DMS53 (cell line): ENCODE measurements at regions not wholly inside any gene's neighbourhood (a gene's known extent, or its start where the extent isn't known, plus 50 kb on each side); places are given as distances from the start of the nearest gene placed in this dataset.
"Not testable (repeated sequence)": the region's sequence is repeated elsewhere in the genome, so short reads cannot be mapped to it uniquely, and the experiment has no call there.

ENCODE experiments used
- DNase-seq: peaks from one replicate; lab custom pipeline; 2025; lab: John Stamatoyannopoulos, UW

GRCh38 chr2:56021136-56021474 is 97.5 kb upstream of the EFEMP1 start:
- peak; percentile 9 for DNase-seq

GRCh38 chr2:56021579-56021978 is 98.0 kb upstream of the EFEMP1 start:
- DNase-seq: no peak

GRCh38 chr2:56025469-56026193 is 102.0 kb upstream of the EFEMP1 start:
- no peak for DNase-seq

GRCh38 chr2:56026828-56027227 is 103.2 kb upstream of the EFEMP1 start:
- no peak for DNase-seq

GRCh38 chr2:56030062-56030461 is 106.5 kb upstream of the EFEMP1 start:
- DNase-seq: no peak

- DNase-seq: no peak
These were observed 107.3 kb upstream of the EFEMP1 start for GRCh38 chr2:56030901-56031300.

- DNase-seq: no peak
These were observed 110.7 kb upstream of the EFEMP1 start for GRCh38 chr2:56034258-56034657.

GRCh38 chr2:56040189-56040588 is 116.6 kb upstream of the EFEMP1 start:
- peak; percentile 89 for DNase-seq

- peak; percentile 41 for DNase-seq
These were observed 117.3 kb upstream of the EFEMP1 start for GRCh38 chr2:56040834-56041233.

GRCh38 chr2:56047136-56047535 is 123.6 kb upstream of the EFEMP1 start:
- DNase-seq: no peak

GRCh38 chr2:56049233-56049845 is 125.8 kb upstream of the EFEMP1 start:
- no peak for DNase-seq

- no peak for DNase-seq
These were observed 130.1 kb upstream of the EFEMP1 start for GRCh38 chr2:56053679-56054078.

- DNase-seq: no peak
These were observed 128.4 kb upstream of the CCDC85A start for GRCh38 chr2:56055405-56055804.

- not testable (repeated sequence) for DNase-seq
These were observed 122.5 kb upstream of the CCDC85A start for GRCh38 chr2:56061327-56061726.

GRCh38 chr2:56068746-56069145 is 115.0 kb upstream of the CCDC85A start:
- DNase-seq: no peak

GRCh38 chr2:56077359-56077915 is 106.4 kb upstream of the CCDC85A start:
- peak; percentile 63 for DNase-seq

- no peak for DNase-seq
These were observed 101.1 kb upstream of the CCDC85A start for GRCh38 chr2:56082665-56083064.

- peak; percentile 63 for DNase-seq
These were observed 99.5 kb upstream of the CCDC85A start for GRCh38 chr2:56084111-56084901.

- DNase-seq: no peak
These were observed 97.5 kb upstream of the CCDC85A start for GRCh38 chr2:56086336-56086735.

- DNase-seq: no peak
These were observed 95.4 kb upstream of the CCDC85A start for GRCh38 chr2:56088411-56088810.

GRCh38 chr2:56089931-56090330 is 93.9 kb upstream of the CCDC85A start:
- no peak for DNase-seq

- no peak for DNase-seq
These were observed 83.8 kb upstream of the CCDC85A start for GRCh38 chr2:56099963-56100362.

GRCh38 chr2:56100791-56101312 is 82.9 kb upstream of the CCDC85A start:
- DNase-seq: no peak
